IPS-NIHi7 (cell line): ENCODE measurements at regions not wholly inside any gene's neighbourhood (a gene's known extent, or its start where the extent isn't known, plus 50 kb on each side); places are given as distances from the start of the nearest gene placed in this dataset.
"Not testable (repeated sequence)": the region's sequence is repeated elsewhere in the genome, so short reads cannot be mapped to it uniquely, and the experiment has no call there.

Source experiments
- DNase-seq: peaks from one replicate; pipeline ENCODE4 v3.0.0; 2012; ENCODE audit warnings: mixed read lengths; ENCODE audit errors: extremely low spot score

- no peak for DNase-seq
Measured at GRCh38 chr11:23143022-23143421, 282.7 kb upstream of the CCDC179 start.

DNA sequence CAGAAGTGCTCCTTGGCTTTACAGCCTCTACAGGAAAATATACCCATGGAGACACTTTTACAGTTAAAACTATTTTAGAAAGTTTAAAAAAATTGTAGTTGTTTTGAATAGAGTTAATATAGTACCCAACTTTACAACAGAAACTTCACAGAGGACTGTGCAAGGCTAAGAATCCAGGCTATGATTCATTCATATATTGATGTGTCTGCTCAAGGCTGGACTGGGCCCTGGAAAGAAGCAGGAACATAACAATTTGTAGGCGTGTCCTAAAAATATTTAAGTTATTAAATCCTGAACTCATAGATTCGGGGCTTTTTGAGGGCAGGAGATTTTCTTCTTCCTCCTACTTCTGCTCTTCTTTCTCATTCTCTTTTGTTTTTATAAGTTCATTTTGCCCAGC is 291.5 kb upstream of the CCDC179 start:
- no peak for DNase-seq

DNA sequence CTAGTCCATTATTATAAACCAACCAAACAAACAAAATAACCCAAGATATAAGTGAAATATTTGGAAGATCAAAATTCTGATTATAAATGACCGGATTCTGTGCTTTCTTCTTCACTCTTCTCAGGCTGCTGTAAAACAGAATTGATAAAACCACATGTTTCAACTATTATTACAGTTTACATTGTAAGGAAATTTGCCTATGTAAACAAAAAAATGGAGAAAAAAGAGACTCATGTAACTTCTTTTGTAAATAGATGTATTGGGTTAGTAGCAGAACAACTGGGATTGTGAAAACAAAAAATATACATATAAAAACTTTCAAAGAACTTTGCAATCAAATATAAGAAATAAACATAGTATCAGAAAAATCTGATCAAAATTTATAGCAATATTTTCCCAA is 295.2 kb upstream of the CCDC179 start:
- DNase-seq, result no peak

GRCh38 chr11:23164022-23164421 is 303.7 kb upstream of the CCDC179 start:
- no peak for DNase-seq

- DNase-seq, result no peak
Measured at GRCh38 chr11:23166376-23166775, 306.1 kb upstream of the CCDC179 start.

- DNase-seq, result no peak
Measured at GRCh38 chr11:23179609-23180008, 319.3 kb upstream of the CCDC179 start.

GRCh38 chr11:23181022-23181807 is 320.9 kb upstream of the CCDC179 start:
- no peak for DNase-seq

- DNase-seq, result no peak
Measured at GRCh38 chr11:23192256-23192655, 332.0 kb upstream of the CCDC179 start.

- no peak for DNase-seq
Measured at GRCh38 chr11:23201936-23202522, 341.8 kb upstream of the CCDC179 start.

GRCh38 chr11:23202611-23203010 is 342.3 kb upstream of the CCDC179 start:
- DNase-seq, result no peak

- DNase-seq, result no peak
Measured at GRCh38 chr11:23205156-23205871, 345.0 kb upstream of the CCDC179 start.

- DNase-seq, result no peak
Measured at GRCh38 chr11:23206741-23207336, 346.6 kb upstream of the CCDC179 start.

- no peak for DNase-seq
Measured at GRCh38 chr11:23211221-23211620, 350.9 kb upstream of the CCDC179 start.

DNA sequence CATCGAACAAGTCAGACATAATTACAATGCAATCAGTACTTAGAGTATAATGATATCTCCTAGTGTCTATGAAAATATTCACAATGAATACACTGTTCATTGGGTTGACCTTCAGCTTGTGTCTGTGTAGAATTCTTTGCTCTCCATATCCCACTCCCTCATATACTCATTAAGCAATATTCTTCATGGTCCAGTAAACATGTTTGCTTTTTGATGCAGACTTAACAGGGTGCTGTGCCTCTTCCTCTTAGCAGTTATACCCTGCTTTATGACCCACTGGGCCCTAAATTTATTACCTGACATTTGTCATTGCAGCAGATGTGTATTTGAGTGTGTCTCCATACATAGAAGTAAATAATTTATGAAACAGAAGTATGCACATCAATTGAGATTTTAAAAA is 352.5 kb upstream of the CCDC179 start:
- no peak for DNase-seq

- no peak for DNase-seq
Measured at GRCh38 chr11:23217072-23217471, 356.8 kb upstream of the CCDC179 start.

DNA sequence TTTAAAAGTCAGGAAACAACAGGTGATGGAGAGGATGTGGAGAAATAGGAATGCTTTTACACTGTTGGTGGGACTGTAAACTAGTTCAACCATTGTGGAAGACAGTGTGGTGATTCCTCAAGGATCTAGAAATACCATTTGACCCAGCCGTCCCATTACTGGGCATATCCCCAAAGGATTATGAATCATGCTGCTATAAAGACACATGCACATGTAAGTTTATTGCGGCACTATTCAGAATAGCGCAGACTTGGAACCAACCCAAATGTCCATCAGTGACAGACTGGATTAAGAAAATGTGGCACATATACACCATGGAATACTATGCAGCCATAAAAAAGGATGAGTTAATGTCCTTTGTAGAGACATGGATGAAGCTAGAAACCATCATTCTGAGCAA is 359.8 kb upstream of the CCDC179 start:
- DNase-seq, result not testable (repeated sequence)

GRCh38 chr11:23221366-23221765 is 361.1 kb upstream of the CCDC179 start:
- no peak for DNase-seq

DNA sequence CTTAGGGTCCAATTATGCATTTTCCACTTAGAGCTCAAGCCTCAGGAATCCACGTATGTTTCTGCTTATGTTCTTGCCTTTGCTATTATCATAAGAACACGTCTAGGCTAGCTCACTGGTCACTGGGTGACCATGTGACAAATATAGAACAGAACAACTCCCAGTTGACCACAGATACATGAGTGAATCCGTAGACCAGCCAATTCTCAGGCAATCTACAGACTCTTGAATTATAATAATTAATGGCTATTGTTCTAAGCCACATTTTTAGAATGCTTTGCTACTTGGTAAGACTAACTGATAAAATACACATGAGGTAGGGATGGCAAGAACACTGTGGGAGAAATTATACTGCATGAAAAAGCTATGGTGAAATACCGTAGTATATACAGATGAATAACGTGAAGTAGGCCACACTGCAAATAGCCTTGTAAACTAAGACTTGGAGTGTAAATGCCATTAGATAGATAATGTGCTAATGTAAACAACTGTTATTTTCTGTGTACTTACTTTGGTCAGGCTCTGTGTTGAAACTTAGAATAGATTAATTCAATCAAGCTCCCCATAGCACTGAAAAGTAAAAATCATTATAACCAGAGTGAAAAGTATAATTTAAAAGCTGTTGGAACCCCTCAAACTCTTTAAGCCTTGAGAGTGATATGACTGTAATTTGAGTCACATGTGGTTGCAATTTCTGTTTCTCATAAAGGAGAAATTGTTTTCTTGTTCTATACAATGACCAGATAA is 366.2 kb upstream of the CCDC179 start:
- DNase-seq, result no peak

- no peak for DNase-seq
Measured at GRCh38 chr11:23227078-23227445, 366.8 kb upstream of the CCDC179 start.

DNA sequence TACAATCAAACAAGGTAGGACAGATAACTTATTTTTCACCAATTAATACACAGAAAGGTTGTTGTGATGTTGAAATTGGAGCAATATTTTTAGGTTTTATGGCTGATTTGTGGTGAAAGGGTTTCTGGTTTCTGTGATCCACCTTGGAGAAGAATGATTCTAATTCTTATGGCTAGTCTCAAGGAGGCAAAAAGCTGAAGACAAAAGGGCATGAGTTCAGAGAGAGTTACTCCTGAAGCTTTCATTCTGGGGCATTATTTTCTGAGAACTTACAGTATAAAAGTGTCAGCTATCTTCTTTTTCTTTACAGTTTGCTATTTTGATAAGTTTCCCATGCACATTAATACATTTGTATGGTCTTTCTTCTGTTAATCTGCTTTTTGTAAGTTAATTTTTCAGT is 372.4 kb upstream of the CCDC179 start:
- no peak for DNase-seq

- no peak for DNase-seq
Measured at GRCh38 chr11:23233075-23233474, 372.8 kb upstream of the CCDC179 start.
